HG02938 (cell line): ENCODE measurements at regions not wholly inside any gene's neighbourhood (a gene's known extent, or its start where the extent isn't known, plus 50 kb on each side); places are given as distances from the start of the nearest gene placed in this dataset.

ENCODE experiments used
- ATAC-seq: cut with Tn5 transposase; IDR thresholded peaks from one replicate; pipeline ENCODE4 v1.9.1; 2021; ENCODE audit warnings: mild to moderate bottlenecking, moderate library complexity; ENCODE audit not compliant: unreplicated experiment

DNA sequence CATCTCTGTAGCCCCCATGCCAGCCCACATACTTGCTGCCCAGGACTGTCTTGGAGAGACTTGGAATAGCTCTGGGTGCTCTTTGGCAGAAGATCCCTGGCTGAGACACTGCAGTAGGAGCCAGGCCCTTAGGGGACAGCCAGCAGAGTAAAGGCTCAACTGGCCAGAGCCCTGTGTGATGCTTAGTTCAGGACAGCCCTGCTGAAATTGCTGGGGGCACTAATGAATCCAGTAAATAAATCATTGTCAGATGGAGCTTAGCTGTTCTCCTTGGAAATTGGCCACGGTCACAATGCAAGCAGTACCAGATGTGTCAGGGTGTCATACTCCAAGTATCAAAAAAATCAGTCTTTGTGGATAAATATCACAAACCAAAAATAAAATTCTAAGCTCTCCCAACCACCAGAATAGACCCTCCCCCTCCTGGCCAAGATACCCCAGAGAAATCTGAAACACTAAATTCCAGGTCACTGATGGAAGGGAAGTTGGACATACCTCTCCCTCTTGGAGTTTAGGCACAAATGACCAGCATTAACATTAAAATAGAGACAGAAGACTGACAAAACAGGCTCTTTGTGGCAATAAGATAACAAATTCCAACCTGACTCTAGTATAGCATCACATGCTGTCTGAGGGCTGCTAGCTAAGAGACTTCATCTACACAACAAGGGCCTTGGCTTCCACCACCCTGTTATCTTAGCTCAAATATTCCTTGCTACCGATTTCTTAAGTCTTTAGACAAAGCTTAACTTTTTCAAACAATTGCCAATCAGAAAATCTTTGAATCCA is 83.2 kb upstream of the DNAH14 start:
- ATAC-seq, result no peak

DNA sequence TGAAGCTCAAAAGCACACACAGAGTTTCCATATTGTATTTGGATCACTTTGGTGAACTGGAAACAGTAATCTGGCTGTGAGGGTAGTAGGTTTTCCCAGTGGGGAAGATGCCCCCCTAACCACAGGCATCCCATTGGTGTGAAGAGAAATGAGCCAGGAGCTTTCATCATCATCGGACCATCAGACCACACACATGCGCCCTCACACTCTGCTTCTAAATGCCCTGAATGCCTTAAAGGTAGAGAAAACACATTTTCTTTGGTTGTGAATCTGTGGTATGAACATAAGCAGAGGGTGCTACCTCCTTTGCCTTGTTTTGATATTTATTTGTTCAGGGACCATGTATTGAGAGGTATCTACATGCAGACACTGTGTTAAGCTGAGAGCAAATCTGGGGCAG is 79.0 kb upstream of the DNAH14 start:
- ATAC-seq, result no peak

DNA sequence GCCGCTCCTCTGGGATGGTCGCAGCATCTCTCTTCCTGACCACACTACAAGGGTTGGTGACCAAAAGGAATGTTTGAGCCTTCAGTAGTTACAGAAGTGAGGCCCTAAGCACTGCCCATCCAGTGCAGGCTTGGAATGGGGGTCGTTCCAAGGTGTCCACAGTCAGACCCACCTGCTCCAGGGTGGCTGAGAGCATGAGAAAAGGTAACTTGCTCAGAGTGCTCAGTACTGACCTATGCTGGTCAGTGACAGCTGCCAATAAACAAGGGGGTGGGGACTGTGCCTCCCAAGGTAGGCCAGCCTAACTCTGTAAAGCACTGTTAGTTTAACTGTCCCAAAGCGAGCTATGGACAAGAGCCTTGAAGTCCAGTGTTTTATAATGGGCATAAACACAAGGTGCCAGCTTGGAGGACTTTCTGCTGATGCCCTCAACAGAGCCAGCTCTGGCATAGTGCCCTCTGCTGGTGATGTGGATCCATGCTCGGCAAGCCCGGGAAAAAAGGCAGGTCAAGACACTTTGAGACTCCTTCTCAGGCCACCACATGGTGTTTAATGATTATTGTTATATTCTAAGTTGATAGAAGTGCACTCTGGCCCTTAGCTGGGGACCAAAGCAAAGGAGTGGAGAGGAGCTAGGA is 78.1 kb upstream of the DNAH14 start:
- no peak for ATAC-seq

DNA sequence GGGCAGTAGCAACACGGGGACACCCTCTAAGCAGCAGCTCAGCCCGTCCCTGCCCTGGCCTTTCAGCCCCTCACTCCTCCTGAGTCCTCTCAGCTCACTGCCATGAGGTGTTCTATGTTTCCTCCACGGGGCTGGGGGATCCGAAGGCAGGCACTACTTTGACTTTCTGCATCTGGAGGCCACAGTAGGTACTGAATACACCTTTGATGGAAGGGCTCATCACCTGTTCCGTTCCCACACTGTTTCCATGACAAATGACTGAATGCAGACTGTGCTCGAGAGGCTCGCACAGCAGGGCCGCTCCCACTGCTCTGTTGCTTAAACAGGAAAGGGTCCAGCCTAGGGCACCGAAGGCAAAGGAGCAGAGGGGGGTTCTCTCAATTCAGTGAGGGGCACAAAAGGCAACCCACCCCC is 77.6 kb upstream of the DNAH14 start:
- ATAC-seq, result no peak

DNA sequence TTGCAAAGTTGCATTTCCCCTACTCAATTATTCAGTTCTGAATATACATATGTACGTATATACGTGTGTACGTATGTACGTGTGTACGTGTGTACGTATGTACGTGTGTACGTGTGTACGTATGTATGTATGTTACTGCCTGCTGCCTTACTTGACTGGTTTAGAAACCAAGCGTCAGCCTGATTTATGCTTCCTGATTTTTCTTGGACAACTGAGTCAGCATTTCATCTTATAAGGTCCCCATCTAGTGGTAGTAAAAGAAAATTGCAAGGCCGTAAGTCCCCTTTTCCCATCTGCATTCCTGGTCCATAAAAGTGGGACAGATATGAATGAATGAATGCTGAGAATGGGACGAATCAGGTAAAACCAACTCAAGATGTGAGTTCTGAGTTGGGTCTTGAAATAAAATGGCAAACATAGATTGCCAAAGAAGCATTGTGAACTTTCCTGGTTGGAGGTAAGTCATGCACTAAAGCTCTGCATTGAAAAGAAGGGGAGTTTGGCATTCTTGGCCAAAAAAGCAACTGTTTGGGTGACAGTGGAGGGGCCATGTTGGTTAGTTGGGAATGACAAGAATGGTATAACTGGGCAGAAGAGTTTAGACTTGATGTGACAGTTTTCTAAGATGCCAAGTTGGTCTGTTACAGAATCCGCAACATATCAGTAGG is 76.4 kb upstream of the DNAH14 start:
- no peak for ATAC-seq

DNA sequence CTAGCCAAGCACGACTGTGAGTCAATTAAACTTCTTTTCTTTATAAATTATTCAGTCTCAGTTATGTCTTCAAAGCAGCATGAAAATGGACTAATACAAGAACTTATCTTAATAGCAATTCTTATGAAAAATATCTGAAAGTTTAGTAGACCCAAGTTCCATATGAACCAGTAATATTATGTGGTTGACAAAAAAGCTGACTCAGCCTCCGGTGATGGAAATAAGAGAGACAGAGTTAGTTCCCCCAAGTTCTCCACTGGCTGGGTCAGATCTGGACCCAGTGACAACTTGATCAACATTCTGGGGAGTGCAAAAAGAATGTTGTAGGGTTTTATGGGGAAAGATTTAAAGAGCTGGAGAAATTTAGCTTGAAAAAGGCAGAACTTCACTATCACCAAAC is 72.5 kb upstream of the DNAH14 start:
- ATAC-seq, result no peak

DNA sequence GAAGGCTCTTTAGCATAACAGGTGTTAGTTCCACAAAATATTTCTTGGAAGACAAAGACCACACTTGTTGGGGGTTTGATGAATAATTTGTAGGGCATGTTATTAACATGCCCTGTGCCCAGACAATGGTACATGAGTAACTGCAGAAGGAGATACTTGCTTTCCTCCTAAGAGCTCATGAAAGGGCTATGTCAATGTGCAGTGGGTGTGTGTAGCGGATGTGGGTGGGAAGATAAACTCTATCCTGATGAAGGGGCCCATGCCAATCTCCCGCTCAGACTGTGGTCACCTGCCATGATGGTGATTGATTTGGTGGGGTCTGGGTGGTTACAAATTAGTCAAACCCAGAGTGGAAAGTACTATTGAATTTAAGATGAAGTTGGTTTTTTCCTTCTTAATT is 69.8 kb upstream of the DNAH14 start:
- ATAC-seq, result no peak

DNA sequence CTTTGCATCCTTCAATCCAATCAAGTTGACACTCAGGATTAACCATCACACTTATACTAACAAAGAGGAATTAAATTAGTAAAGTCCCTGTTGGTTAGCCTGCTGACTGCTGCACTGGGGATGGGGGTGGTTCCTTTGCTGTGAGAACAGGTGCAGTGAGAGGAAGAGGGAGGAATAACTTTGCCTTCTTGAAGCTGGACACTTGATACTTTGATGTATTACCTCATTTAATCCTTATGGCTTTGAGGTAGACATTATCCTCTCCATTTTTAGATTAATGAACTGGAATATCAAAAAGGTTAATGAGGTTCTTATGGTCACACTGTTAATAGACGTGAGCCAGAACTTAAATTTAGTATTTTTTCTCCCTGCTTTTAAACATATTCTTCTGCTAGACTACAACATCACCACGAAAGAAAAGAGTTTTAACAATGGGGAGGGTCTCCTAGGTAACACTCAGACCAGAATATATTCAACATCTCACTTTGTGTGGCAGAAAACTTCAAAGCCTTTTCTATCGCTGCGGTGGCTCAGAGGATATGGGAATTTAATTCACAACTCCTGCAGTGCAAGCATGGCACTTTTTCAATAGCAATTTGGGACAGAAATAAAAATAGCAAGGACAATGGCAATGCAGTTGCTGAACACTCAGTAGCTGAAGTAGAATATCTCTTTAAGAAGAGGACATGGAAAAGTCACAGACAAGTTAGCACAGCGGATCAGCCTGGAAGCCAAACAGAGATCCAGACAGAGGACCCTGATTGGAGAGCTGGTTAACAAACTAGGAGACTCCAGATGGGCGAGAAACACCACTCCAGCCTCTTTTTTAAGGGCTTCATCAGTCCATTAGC is 68.8 kb upstream of the DNAH14 start:
- ATAC-seq, result no peak

DNA sequence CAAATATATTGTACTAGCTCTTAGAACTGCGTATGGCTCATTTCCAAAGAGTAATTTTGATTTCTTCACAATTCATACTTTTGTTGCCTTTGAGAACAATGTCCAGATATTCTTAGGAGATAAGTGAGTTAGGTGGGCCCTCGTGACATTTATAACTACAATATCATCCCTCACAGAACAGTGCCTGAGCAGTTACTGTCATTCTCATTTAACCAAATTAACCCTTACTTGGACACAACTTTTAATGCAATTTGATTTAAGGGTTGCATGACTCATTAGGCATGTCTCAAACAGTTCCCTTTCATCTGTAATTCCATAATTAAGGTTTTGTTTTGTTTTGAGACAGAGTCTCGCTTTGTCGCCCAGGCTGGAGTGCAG is 68.1 kb upstream of the DNAH14 start:
- no peak for ATAC-seq

DNA sequence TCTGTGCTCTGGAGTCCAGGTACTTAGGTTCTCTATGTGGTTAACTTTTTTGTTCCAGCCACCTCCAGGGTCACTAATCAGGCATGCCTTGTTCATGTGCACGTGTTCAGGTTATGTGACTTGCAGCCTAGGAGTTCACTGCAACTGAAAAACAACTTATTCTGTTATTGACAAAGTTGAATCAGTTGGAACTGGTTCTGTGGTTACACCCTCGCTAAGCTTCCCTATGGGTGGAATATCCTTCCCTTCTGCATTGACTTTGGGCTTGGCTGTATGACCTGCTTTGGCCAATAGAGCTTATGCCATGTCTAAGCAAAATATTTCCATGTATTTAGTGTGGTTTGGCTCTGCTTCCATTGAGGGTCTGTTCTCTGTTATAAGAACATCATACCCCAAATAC is 66.0 kb upstream of the DNAH14 start:
- ATAC-seq, result no peak

DNA sequence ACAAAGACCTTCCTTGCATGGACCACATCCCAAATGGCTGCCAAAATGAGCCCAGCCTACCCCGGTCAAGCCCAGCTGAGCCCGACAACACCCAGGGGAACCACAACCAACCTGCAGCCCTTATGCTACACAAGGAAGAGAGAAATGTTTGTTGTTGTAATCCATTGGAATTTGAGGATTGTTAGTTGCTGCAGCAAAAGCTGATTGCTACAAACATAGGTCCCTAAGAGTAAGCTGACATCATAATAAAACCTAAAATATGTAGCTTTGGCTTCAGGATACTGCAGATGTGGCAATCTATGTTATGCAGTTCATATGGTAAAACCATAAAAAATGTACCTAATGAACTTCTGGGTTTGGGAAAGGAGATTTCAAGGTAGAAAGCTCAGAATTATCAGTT is 65.5 kb upstream of the DNAH14 start:
- ATAC-seq, result no peak

DNA sequence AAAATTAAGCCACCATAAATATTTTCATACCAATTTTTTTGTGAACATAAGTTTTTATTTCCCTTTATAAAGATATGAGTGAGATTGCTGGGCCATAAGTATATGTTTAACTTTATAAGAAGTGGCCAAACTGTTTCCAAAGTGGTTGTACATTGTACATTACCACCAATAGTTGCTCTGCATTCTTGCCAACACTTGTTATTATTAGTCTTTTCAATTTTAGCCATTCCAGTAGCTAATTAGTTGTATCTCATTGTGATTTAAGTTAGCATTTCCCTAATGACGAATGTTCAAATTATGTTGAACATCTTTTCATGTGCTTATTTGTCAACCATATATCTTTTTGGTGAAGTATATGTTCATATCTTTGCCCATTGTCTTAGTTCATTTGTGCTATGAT is 64.0 kb upstream of the DNAH14 start:
- ATAC-seq, result no peak

DNA sequence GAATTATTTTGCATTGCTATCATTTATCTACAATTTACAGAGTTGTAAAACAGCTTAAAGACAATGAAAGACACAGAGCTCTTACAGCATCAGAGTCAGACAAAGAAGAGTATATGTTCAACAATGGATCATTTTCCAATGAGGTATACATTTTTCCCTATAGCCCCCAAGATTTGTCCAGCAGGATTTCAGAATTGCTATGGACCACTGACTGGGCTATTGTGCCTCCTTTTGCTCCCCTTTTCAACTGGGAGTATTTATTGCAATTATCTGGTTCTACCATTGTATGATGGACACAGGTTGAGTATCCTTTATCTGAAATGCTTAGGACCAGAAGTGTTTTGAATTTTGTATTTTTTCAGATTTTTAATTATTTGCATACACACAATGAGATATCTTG is 62.5 kb upstream of the DNAH14 start:
- no peak for ATAC-seq

DNA sequence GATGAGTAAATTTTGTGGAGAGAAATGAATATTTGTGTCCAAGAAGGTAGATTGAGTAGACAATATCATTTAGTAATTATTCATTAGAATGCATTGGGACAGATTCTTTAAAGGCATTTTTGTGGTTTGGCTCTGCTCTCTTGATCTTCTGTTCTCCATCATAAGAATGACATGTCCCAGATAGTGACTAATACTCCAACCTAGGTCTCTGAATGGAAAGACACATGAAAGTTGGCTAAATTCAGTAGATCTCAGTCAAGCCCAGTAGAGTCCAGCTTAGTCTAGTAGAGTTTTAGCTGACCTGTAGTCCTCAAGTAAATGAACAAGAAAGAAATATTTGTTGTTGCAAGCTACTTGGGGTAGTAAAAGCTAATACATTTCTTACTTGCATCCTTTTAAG is 61.8 kb upstream of the DNAH14 start:
- no peak for ATAC-seq

DNA sequence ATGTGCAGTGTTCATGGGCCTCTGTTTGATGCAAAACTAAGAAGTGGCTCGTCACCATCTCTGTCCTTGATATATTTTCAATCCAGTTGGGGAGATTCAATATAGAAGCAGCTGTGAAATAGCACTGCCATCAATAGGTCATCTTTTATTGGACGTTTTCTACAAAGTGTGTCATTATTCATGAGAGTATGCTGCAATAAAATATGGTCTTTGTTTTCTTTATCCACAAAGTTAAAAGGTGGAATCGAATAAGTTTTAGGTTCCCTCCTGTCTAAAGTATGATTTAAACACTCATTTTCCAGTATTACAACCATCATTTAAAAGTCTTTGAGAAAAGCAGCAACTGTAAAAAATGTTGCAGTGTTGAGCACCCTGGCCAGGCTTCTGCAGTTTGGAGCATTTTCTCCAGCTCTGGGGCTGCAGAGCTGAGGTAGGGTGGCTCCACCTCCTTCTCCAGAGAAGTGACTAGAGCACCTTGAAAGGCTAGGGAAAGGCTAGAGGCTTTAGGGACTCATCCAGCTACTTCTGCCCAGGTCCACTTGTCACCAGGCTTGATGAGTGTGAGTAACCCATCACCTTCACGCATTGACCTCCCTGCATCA is 56.5 kb upstream of the DNAH14 start:
- no peak for ATAC-seq

DNA sequence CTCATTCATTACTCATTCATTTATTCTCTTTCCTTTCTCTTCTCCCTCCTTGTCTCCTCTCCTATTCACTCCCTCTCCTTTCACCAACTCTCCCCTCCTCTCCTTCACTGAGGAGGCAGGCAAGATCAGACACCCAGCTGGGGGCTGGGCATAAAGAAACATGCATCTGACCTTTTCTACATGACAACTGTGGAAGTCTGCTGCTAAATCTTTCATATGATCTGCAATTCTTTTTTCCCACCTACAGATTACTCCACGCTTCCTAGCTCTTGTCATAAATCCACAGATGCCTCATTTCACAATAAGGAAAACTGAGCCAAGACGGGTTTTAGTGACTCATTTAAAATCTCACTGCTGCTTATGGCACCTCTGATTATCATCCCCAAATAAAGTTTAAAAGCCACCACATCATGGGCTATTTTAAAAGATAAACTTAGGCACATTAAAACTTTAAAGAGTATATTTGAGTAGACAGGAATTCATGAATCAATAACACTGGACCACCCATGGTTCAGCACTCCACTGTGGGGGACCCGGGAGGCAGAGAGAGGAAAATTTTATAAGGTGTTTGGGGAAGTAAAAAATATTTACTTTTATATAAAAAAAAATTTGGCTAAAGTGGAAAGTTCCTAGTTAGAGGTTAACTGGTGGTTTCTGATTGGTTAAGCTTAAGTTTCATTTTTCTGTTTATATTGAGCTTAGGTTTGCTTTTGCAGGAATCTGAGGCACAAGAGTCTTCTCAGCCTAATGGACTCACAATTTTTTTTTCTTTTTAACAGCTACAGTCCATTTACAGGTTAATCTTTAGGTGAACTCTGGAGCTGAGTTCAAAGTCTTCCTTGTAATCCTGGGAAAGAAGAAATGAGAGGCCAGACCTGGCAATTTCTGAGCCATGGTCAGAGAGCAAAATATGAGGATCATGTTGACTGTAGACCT is 55.8 kb upstream of the DNAH14 start:
- ATAC-seq, result no peak

DNA sequence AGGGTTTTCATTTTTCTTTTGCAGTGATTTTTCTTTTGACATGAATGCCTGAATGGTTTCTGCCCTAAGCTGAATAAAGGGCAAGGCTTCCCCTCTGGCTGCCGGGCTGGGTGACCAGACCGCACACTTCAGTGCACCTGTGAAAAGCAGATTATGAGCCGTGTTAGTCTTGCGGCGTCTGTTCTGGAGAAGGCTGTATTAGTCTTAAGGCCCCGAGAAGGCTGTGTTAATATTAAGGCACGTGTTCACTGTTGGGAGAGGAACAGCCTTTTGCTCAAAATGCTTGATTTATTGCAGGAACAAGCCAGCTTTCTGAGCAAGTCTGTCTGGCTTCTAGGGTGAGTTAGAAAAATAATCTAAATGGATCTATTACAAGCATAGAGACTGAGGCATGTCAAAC is 54.7 kb upstream of the DNAH14 start:
- no peak for ATAC-seq

DNA sequence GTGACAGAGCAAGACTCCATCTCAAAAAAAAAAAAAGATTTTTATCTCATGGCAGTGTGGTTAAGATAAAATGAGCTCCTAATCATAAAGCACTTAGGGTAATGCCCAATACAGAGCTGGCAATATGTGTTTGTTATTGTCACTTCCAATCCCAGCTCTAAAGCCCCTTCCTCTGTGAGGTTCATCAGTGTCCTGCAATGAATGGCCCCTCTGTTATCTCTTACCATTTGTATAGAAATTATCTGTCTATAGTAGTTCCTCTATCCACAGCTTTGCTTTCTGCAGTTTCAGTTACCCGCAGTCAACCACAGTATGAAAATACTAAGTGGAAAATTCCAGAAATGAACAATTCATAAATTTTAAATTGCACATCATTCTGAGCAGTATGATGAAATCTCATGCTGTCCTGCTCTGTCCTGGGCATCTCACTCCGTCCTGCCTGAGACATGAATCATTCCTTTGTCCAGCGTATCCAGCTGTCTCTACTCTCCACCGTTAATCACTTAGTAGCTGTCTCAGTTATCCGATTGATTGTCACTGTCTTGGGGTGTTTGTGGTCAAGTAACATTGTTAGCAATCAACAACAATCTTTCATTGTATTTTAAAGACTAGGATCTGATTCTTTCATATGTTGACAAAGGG is 50.2 kb upstream of the DNAH14 start:
- no peak for ATAC-seq
